ENCODE measurements at regions not wholly inside any gene's neighbourhood (a gene's known extent, or its start where the extent isn't known, plus 50 kb on each side); places are given as distances from the start of the nearest gene placed in this dataset.

DNA sequence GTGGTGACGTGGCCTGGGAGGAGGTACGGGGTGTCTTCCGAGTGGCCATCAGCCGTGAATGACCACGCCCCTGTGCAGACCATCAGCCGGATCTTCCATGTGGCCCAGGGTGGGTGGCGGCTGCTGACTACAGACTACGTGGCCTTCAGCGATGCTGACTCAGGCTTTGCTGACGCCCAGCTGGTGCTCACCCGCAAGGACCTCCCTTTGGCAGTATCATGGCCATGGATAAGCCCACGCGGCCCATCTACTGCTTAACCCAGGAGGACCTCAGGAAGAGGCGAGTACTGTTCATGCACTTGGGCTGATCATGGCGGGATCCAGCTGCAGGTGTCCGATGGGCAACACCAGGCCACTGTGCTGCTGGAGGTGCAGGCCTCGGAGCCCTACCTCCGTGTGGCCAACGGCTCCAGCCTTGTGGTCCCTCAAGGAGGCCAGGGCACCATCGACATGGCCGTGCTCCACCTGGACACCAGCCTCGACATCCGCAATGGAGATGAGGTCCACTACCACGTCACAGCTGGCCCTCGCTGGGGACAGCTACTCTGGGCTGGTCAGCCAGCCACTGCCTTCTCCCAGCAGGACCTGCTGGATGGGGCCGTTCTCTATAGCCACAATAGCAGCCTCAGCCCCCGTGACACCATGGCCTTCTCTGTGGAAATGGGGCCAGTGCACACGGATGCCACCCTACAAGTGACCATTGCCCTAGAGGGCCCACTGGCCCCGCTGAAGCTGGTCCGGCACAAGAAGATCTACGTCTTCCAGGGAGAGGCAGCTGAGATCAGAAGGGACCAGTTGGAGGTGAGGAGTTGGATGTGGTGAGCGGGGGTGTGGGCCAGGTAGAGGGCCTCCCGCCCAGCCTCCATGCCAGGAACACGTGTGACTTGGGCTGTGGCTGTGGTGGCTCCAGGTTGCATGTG, 178.4 kb downstream of the TBC1D2B start:
- no TSS peak for BruUV-seq (replicated peaks)
- FAIRE-seq (no peak), ATAC-seq (no peak), DNase-seq (ENCODE audit: low spot score) (no peak)
- H3K79me2 ChIP-seq (ENCODE audit: insufficient read depth, low read length): no peaks in the 10 kb centered on the region
- H3K4me3 ChIP-seq (replicated peaks in 1 of 3; ENCODE audit: insufficient read depth in 1 of 3, low read depth in 2 of 3, low read length in 3 of 3): no peak overlapping the region
- H3K27ac ChIP-seq (ENCODE audit: extremely low read length, insufficient read depth, low read length): no peak overlapping the region
- no peaks in the 10 kb centered on the region for H3K4me1 ChIP-seq (ENCODE audit: insufficient read depth, low read length)
- no peak overlapping the region for H3K9ac ChIP-seq (ENCODE audit: insufficient read depth, low read depth, low read length)
- peaks cover 0 to 2% of the 10 kb centered on the region in 2 experiments; a peak in 2 of 5 replicates for H3K27me3 ChIP-seq (ENCODE audit: control insufficient read depth in 1 of 2, insufficient read depth in 2 of 2, low read length in 2 of 2)
- 61% methylated on average over 6 of the region's 34 CpGs for WGBS (ENCODE audit: low lambda C conversion rate)
- intact Hi-C loops (cut with micrococcal nuclease; ENCODE audit: unreplicated experiment): no loop called here
- H4K20me1 ChIP-seq (ENCODE audit: insufficient read depth, low read length): no peaks in the 10 kb centered on the region
- in situ Hi-C loops (cut with HindIII; ENCODE audit: extremely low pct_ligation_motif_present, low pct_unique_long_range_greater_than_20kb): no loop called here
- POLR2A ChIA-PET: no interaction called here
- no peaks in the 10 kb centered on the region for H3K9me3 ChIP-seq (ENCODE audit: low read length)
- H3K36me3 ChIP-seq (replicated peaks in 1 of 2; ENCODE audit: control insufficient read depth in 1 of 2, insufficient read depth in 2 of 2, low read length in 2 of 2): no peaks in the 10 kb centered on the region
- H2AFZ ChIP-seq (ENCODE audit: low read length): no peak overlapping the region
- CTCF ChIA-PET (ENCODE audit: low intra/inter-chr PET ratio, low total read pairs): no interaction called here
- no peak overlapping the region for H3K4me2 ChIP-seq (ENCODE audit: low read depth, low read length)
- no peak for TF ChIP-seq NR2F1 (CRISPR knock-in tag; IDR thresholded peaks at IDR 0.05)
- TF ChIP-seq, protein P1, sequence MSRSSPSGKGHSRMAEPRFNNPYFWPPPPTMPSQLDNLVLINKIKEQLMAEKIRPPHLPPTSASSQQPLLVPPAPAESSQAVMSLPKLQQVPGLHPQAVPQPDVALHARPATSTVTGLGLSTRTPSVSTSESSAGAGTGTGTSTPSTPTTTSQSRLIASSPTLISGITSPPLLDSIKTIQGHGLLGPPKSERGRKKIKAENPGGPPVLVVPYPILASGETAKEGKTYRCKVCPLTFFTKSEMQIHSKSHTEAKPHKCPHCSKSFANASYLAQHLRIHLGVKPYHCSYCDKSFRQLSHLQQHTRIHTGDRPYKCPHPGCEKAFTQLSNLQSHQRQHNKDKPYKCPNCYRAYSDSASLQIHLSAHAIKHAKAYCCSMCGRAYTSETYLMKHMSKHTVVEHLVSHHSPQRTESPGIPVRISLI (CRISPR knock-in tag; IDR thresholded peaks at IDR 0.05; ENCODE audit: borderline replicate concordance): no peak
- no peak for TF ChIP-seq EEA1 (CRISPR knock-in tag; IDR thresholded peaks at IDR 0.05; ENCODE audit: borderline replicate concordance)
- TF ChIP-seq ATF3 (CRISPR knock-in tag; IDR thresholded peaks at IDR 0.05): no peak
- TF ChIP-seq ZBTB43 (CRISPR knock-in tag; conservative IDR thresholded peaks at IDR 0.05): no peak
- no peak for TF ChIP-seq ZNF138 (CRISPR knock-in tag; IDR thresholded peaks at IDR 0.05; ENCODE audit: low read depth)
- TF ChIP-seq MED8 (CRISPR knock-in tag; IDR thresholded peaks at IDR 0.05; ENCODE audit: insufficient replicate concordance): no peak
- no peak for TF ChIP-seq DRAP1 (CRISPR knock-in tag; IDR thresholded peaks at IDR 0.05)
- TF ChIP-seq ZNF850 (CRISPR knock-in tag; conservative IDR thresholded peaks at IDR 0.05): no peak
- TF ChIP-seq ZNF234 (CRISPR knock-in tag; conservative IDR thresholded peaks at IDR 0.05): no peak
- TF ChIP-seq, protein P2, sequence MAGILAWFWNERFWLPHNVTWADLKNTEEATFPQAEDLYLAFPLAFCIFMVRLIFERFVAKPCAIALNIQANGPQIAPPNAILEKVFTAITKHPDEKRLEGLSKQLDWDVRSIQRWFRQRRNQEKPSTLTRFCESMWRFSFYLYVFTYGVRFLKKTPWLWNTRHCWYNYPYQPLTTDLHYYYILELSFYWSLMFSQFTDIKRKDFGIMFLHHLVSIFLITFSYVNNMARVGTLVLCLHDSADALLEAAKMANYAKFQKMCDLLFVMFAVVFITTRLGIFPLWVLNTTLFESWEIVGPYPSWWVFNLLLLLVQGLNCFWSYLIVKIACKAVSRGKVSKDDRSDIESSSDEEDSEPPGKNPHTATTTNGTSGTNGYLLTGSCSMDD (CRISPR knock-in tag; IDR thresholded peaks at IDR 0.05): no peak
- TF ChIP-seq ELF3 (CRISPR knock-in tag; IDR thresholded peaks at IDR 0.05): no peak
- no peak for TF ChIP-seq DR1 (CRISPR knock-in tag; IDR thresholded peaks at IDR 0.05)
- TF ChIP-seq, protein P3, sequence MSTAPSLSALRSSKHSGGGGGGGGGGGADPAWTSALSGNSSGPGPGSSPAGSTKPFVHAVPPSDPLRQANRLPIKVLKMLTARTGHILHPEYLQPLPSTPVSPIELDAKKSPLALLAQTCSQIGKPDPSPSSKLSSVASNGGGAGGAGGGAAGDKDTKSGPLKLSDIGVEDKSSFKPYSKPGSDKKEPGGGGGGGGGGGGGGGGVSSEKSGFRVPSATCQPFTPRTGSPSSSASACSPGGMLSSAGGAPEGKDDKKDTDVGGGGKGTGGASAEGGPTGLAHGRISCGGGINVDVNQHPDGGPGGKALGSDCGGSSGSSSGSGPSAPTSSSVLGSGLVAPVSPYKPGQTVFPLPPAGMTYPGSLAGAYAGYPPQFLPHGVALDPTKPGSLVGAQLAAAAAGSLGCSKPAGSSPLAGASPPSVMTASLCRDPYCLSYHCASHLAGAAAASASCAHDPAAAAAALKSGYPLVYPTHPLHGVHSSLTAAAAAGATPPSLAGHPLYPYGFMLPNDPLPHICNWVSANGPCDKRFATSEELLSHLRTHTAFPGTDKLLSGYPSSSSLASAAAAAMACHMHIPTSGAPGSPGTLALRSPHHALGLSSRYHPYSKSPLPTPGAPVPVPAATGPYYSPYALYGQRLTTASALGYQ (CRISPR knock-in tag; IDR thresholded peaks at IDR 0.05): no peak
- TF ChIP-seq ZBTB20 (CRISPR knock-in tag; IDR thresholded peaks at IDR 0.05; ENCODE audit: borderline replicate concordance, low read depth): no peak
- TF ChIP-seq ZNF577 (CRISPR knock-in tag; IDR thresholded peaks at IDR 0.05; ENCODE audit: borderline replicate concordance, low read depth): no peak
